OCI-LY3 (cell line): ENCODE measurements at regions not wholly inside any gene's neighbourhood (a gene's known extent, or its start where the extent isn't known, plus 50 kb on each side); places are given as distances from the start of the nearest gene placed in this dataset.

Experiments used
- H2AFZ ChIP-seq: fragments of 200-600, 300-600 bp; shearing (Covaris generic); 2 replicates; pipeline ENCODE4 v1.6.0; 2014; ENCODE audit warnings: antibody characterized with exemption, low read depth, low read length
- H3K27ac ChIP-seq: fragments of 200-600, 300-600 bp; sonication (generic); 2 replicates; pipeline ENCODE4 v1.5.1; 2014; ENCODE audit warnings: mild to moderate bottlenecking, low read length, moderate library complexity, mixed read lengths
- H3K27me3 ChIP-seq: fragments of 200-600, 300-600 bp; sonication (generic); 2 replicates; pipeline ENCODE4 v1.6.1; 2014; ENCODE audit warnings: low read depth, low read length, mixed read lengths
- H3K36me3 ChIP-seq: fragments of 200-600, 300-600 bp; sonication (generic); replicated peaks from 2 replicates; pipeline ENCODE3; 2014; ENCODE audit warnings: low read depth, low read length, mixed read lengths
- H3K4me1 ChIP-seq: fragments of 300-600, 200-600 bp; sonication (generic); 2 replicates; pipeline ENCODE4 v1.6.1; 2014; ENCODE audit warnings: low read length, mixed read lengths
- H3K4me2 ChIP-seq: fragments of 200-600, 300-600 bp; sonication (generic); 2 replicates; pipeline ENCODE4 v1.6.1; 2014; ENCODE audit warnings: low read length, mixed read lengths
- H3K4me3 ChIP-seq: fragments of 300-600, 200-600 bp; sonication (generic); 2 replicates; pipeline ENCODE4 v1.5.1; 2014; ENCODE audit warnings: antibody characterized with exemption, mild to moderate bottlenecking, low read length, moderate library complexity
- H3K79me2 ChIP-seq: fragments of 300-600, 200-600 bp; shearing (Covaris generic); 2 replicates; pipeline ENCODE4 v1.6.1; 2014; ENCODE audit warnings: mild to moderate bottlenecking, low read length, mixed read lengths
- H3K9ac ChIP-seq: fragments of 300-600, 200-600 bp; shearing (Covaris generic); 2 replicates; pipeline ENCODE4 v1.6.0; 2014; ENCODE audit warnings: mild to moderate bottlenecking, low read length, moderate library complexity
- H3K9me3 ChIP-seq: fragments of 200-600, 300-600 bp; shearing (Covaris generic); 2 replicates; pipeline ENCODE4 v1.6.1; 2014; ENCODE audit warnings: low read length, mixed read lengths; ENCODE audit not compliant: insufficient read depth
- H4K20me1 ChIP-seq: fragments of 200-600, 300-600 bp; sonication (generic); 2 replicates; pipeline ENCODE4 v1.6.1; 2016; ENCODE audit warnings: low read length, mixed read lengths; ENCODE audit not compliant: insufficient read depth
- CTCF ChIP-seq: fragments of 200-600, 300-600 bp; sonication (generic); IDR thresholded peaks from 2 replicates; pipeline ENCODE4 v1.5.1; 2014; ENCODE audit warnings: antibody characterized with exemption, low read length, low read depth
- EZH2phosphoT487 ChIP-seq: fragments of 200-600 bp; shearing (Covaris generic); IDR thresholded peaks from 2 replicates; pipeline ENCODE4 v1.6.1; 2018; ENCODE audit warnings: antibody characterized with exemption, mixed run types, low read depth

GRCh38 chr10:44587488-44588318 is 202.8 kb upstream of the CXCL12 start:
- Histone ChIP-seq H3K9me3 (no peaks in the 10 kb centered on the region), H3K79me2 (no peaks in the 10 kb centered on the region), H3K9ac (no peak overlapping the region), H3K4me3 (no peak overlapping the region), H3K4me1 (no peaks in the 10 kb centered on the region), H2AFZ (no peak overlapping the region), H4K20me1 (no peaks in the 10 kb centered on the region), H3K27ac (no peak overlapping the region), H3K36me3 (no peaks in the 10 kb centered on the region), H3K27me3 (no peaks in the 10 kb centered on the region), H3K4me2 (no peak overlapping the region)
- TF ChIP-seq EZH2phosphoT487: no peak
- TF ChIP-seq CTCF: no peak

GRCh38 chr10:44589181-44589943 is 204.5 kb upstream of the CXCL12 start:
- Histone ChIP-seq H3K4me3 (no peak overlapping the region), H4K20me1 (no peaks in the 10 kb centered on the region), H3K4me1 (no peaks in the 10 kb centered on the region), H3K79me2 (no peaks in the 10 kb centered on the region), H3K4me2 (no peak overlapping the region), H3K36me3 (no peaks in the 10 kb centered on the region), H3K27me3 (no peaks in the 10 kb centered on the region), H3K9ac (no peak overlapping the region), H3K9me3 (no peaks in the 10 kb centered on the region), H2AFZ (no peak overlapping the region), H3K27ac (no peak overlapping the region)
- no peak for TF ChIP-seq EZH2phosphoT487
- TF ChIP-seq CTCF: no peak

GRCh38 chr10:44589944-44590449 is 205.1 kb upstream of the CXCL12 start:
- TF ChIP-seq CTCF: no peak
- no peak for TF ChIP-seq EZH2phosphoT487

GRCh38 chr10:44591911-44592310 is 207.0 kb upstream of the CXCL12 start:
- Histone ChIP-seq H3K4me3 (no peak overlapping the region), H3K9me3 (no peaks in the 10 kb centered on the region), H3K36me3 (no peaks in the 10 kb centered on the region), H3K4me2 (no peak overlapping the region), H3K27me3 (no peaks in the 10 kb centered on the region), H3K4me1 (no peaks in the 10 kb centered on the region), H3K9ac (no peak overlapping the region), H3K79me2 (no peaks in the 10 kb centered on the region), H4K20me1 (no peaks in the 10 kb centered on the region), H3K27ac (no peak overlapping the region), H2AFZ (no peak overlapping the region)
- TF ChIP-seq CTCF: no peak
- no peak for TF ChIP-seq EZH2phosphoT487

More at GRCh38 chr10:44589944-44590449, 205.1 kb upstream of the CXCL12 start:
- H4K20me1 ChIP-seq: no peaks in the 10 kb centered on the region
- no peak overlapping the region for H2AFZ ChIP-seq
- no peak overlapping the region for H3K4me3 ChIP-seq
- H3K4me2 ChIP-seq: no peak overlapping the region
- H3K27me3 ChIP-seq: no peaks in the 10 kb centered on the region
- H3K9me3 ChIP-seq: no peaks in the 10 kb centered on the region
- no peak overlapping the region for H3K27ac ChIP-seq
- H3K79me2 ChIP-seq: no peaks in the 10 kb centered on the region
- H3K9ac ChIP-seq: no peak overlapping the region
- no peaks in the 10 kb centered on the region for H3K4me1 ChIP-seq
- no peaks in the 10 kb centered on the region for H3K36me3 ChIP-seq
